HG02763 (cell line): ENCODE measurements at regions not wholly inside any gene's neighbourhood (a gene's known extent, or its start where the extent isn't known, plus 50 kb on each side); places are given as distances from the start of the nearest gene placed in this dataset.

ENCODE experiments used
- ATAC-seq: cut with Tn5 transposase; IDR thresholded peaks from one replicate; pipeline ENCODE4 v1.9.1; 2021; ENCODE audit warnings: mild to moderate bottlenecking, moderate library complexity; ENCODE audit not compliant: unreplicated experiment

- ATAC-seq: no peak
These were observed 684.4 kb downstream of the ZEB2 start for GRCh38 chr2:143835481-143835880.

- ATAC-seq: no peak
These were observed 686.8 kb downstream of the ZEB2 start for GRCh38 chr2:143833015-143833660.

GRCh38 chr2:143830476-143830875 is 689.4 kb downstream of the ZEB2 start:
- no peak for ATAC-seq

- ATAC-seq: no peak
These were observed 691.0 kb downstream of the ZEB2 start for GRCh38 chr2:143828763-143829537.

GRCh38 chr2:143824791-143825190 is 695.1 kb downstream of the ZEB2 start:
- ATAC-seq: no peak

- no peak for ATAC-seq
These were observed 694.7 kb downstream of the ARHGAP15 start for GRCh38 chr2:143823876-143824275.

GRCh38 chr2:143823296-143823695 is 694.1 kb downstream of the ARHGAP15 start:
- ATAC-seq: no peak

GRCh38 chr2:143822736-143823135 is 693.5 kb downstream of the ARHGAP15 start:
- no peak for ATAC-seq

- no peak for ATAC-seq
These were observed 690.5 kb downstream of the ARHGAP15 start for GRCh38 chr2:143819764-143820163.

GRCh38 chr2:143819190-143819735 is 690.0 kb downstream of the ARHGAP15 start:
- ATAC-seq: no peak
